Stomach smooth muscle (tissue), 2 donors: ENCODE measurements at regions not wholly inside any gene's neighbourhood (a gene's known extent, or its start where the extent isn't known, plus 50 kb on each side); places are given as distances from the start of the nearest gene placed in this dataset.
"Not testable (repeated sequence)": the region's sequence is repeated elsewhere in the genome, so short reads cannot be mapped to it uniquely, and the experiment has no call there.

Experiments used
- H3K27ac ChIP-seq: one replicate; pipeline ENCODE4 v1.7.0; 2013; ENCODE audit warnings: mild to moderate bottlenecking, low read length, inconsistent platforms
- H3K27me3 ChIP-seq, 2 donors: one replicate each; pipeline ENCODE4 v1.7.0; 2013; ENCODE audit warnings: low read length in 2 of 2; ENCODE audit not compliant: insufficient read depth in 2 of 2, control insufficient read depth in 1 of 2
- H3K36me3 ChIP-seq, 2 donors: one replicate each; pipeline ENCODE4 v1.7.0; 2013; ENCODE audit warnings: low read length in 2 of 2; ENCODE audit not compliant: control insufficient read depth in 2 of 2, insufficient read depth in 2 of 2
- H3K4me1 ChIP-seq: one replicate; pipeline ENCODE4 v1.7.0; 2013; ENCODE audit warnings: low read length; ENCODE audit not compliant: control insufficient read depth, insufficient read depth
- H3K4me3 ChIP-seq, 2 donors: one replicate each; pipeline ENCODE4 v1.7.0; 2013; ENCODE audit warnings: low read length in 2 of 2
- H3K9ac ChIP-seq, 2 donors: one replicate each; pipeline ENCODE4 v1.7.0; 2013; ENCODE audit warnings: low read length in 2 of 2, mild to moderate bottlenecking in 1 of 2
- H3K9me3 ChIP-seq, 2 donors: one replicate each; pipeline ENCODE4 v1.7.0; 2013; ENCODE audit warnings: low read length in 2 of 2; ENCODE audit not compliant: control insufficient read depth in 2 of 2
- donor health status: healthy.
- donor health status: Pancreatic carcinoma.

- Histone ChIP-seq H3K36me3 (no peaks in the 10 kb centered on the region), H3K27ac (no peak overlapping the region), H3K4me1 (no peaks in the 10 kb centered on the region), H3K9me3 (no peaks in the 10 kb centered on the region), H3K9ac (no peak overlapping the region), H3K27me3 (no peaks in the 10 kb centered on the region), H3K4me3 (no peak overlapping the region)
Observed at GRCh38 chr7:68409851-68410250, 1188.4 kb upstream of the AUTS2 start.

- not testable (repeated sequence) for H3K27ac ChIP-seq, H3K9me3 ChIP-seq, H3K4me3 ChIP-seq, H3K27me3 ChIP-seq, H3K4me1 ChIP-seq, H3K9ac ChIP-seq, H3K36me3 ChIP-seq
Observed at GRCh38 chr7:68410693-68411092, 1187.6 kb upstream of the AUTS2 start.

GRCh38 chr7:68411742-68412141 lies 1186.5 kb upstream of the AUTS2 start:
- no peaks in the 10 kb centered on the region for H3K36me3 ChIP-seq
- H3K27me3 ChIP-seq, result no peaks in the 10 kb centered on the region
- no peak overlapping the region for H3K27ac ChIP-seq
- no peak overlapping the region for H3K4me3 ChIP-seq
- H3K9ac ChIP-seq, result no peak overlapping the region
- no peaks in the 10 kb centered on the region for H3K9me3 ChIP-seq
- H3K4me1 ChIP-seq, result no peaks in the 10 kb centered on the region

GRCh38 chr7:68414631-68415425 lies 1183.4 kb upstream of the AUTS2 start:
- Histone ChIP-seq H3K27me3 (no peaks in the 10 kb centered on the region), H3K9me3 (peaks cover 0 to 2% of the 10 kb centered on the region in 2 donors), H3K4me3 (no peak overlapping the region), H3K4me1 (no peaks in the 10 kb centered on the region), H3K36me3 (no peaks in the 10 kb centered on the region), H3K9ac (no peak overlapping the region), H3K27ac (no peak overlapping the region)

GRCh38 chr7:68417002-68417401 lies 1181.3 kb upstream of the AUTS2 start:
- H3K27me3 ChIP-seq, result no peaks in the 10 kb centered on the region
- no peaks in the 10 kb centered on the region for H3K4me1 ChIP-seq
- no peak overlapping the region for H3K4me3 ChIP-seq
- no peak overlapping the region for H3K9ac ChIP-seq
- H3K27ac ChIP-seq, result no peak overlapping the region
- H3K36me3 ChIP-seq, result no peaks in the 10 kb centered on the region
- H3K9me3 ChIP-seq, result peaks cover 0 to 2% of the 10 kb centered on the region in 2 donors

GRCh38 chr7:68417659-68418058 lies 1180.6 kb upstream of the AUTS2 start:
- H3K27me3 ChIP-seq, result no peaks in the 10 kb centered on the region
- no peak overlapping the region for H3K4me3 ChIP-seq
- H3K4me1 ChIP-seq, result no peaks in the 10 kb centered on the region
- no peak overlapping the region for H3K27ac ChIP-seq
- H3K9me3 ChIP-seq, result peaks cover 0 to 2% of the 10 kb centered on the region in 2 donors
- no peaks in the 10 kb centered on the region for H3K36me3 ChIP-seq
- H3K9ac ChIP-seq, result no peak overlapping the region

- Histone ChIP-seq H3K9ac (no peak overlapping the region), H3K27me3 (no peaks in the 10 kb centered on the region), H3K27ac (no peak overlapping the region), H3K4me1 (no peaks in the 10 kb centered on the region), H3K9me3 (peaks cover 0 to 2% of the 10 kb centered on the region in 2 donors), H3K36me3 (no peaks in the 10 kb centered on the region), H3K4me3 (no peak overlapping the region)
Observed at GRCh38 chr7:68420342-68421192, 1177.7 kb upstream of the AUTS2 start.

- Histone ChIP-seq H3K9me3 (peaks cover 0 to 2% of the 10 kb centered on the region in 2 donors), H3K27ac (no peak overlapping the region), H3K27me3 (no peaks in the 10 kb centered on the region), H3K9ac (no peak overlapping the region), H3K4me1 (no peaks in the 10 kb centered on the region), H3K4me3 (no peak overlapping the region), H3K36me3 (no peaks in the 10 kb centered on the region)
Observed at GRCh38 chr7:68421712-68422111, 1176.6 kb upstream of the AUTS2 start.

GRCh38 chr7:68422281-68422680 lies 1176.0 kb upstream of the AUTS2 start:
- Histone ChIP-seq H3K27ac (no peak overlapping the region), H3K27me3 (no peaks in the 10 kb centered on the region), H3K9ac (no peak overlapping the region), H3K9me3 (peaks cover 0 to 2% of the 10 kb centered on the region in 2 donors), H3K4me3 (no peak overlapping the region), H3K36me3 (no peaks in the 10 kb centered on the region), H3K4me1 (no peaks in the 10 kb centered on the region)

GRCh38 chr7:68423356-68423755 lies 1174.9 kb upstream of the AUTS2 start:
- H3K9me3 ChIP-seq, result peaks cover 0 to 2% of the 10 kb centered on the region in 2 donors
- H3K4me1 ChIP-seq, result no peaks in the 10 kb centered on the region
- no peaks in the 10 kb centered on the region for H3K27me3 ChIP-seq
- H3K4me3 ChIP-seq, result no peak overlapping the region
- H3K36me3 ChIP-seq, result no peaks in the 10 kb centered on the region
- H3K27ac ChIP-seq, result no peak overlapping the region
- H3K9ac ChIP-seq, result no peak overlapping the region
